NB4 (cell line): ENCODE measurements at regions not wholly inside any gene's neighbourhood (a gene's known extent, or its start where the extent isn't known, plus 50 kb on each side); places are given as distances from the start of the nearest gene placed in this dataset.

Experiments used
- DNase-seq: peaks from one replicate; pipeline ENCODE4 v3.0.0; 2010; ENCODE audit warnings: low read depth
- H3K4me3 ChIP-seq: one replicate; pipeline ENCODE4 v1.5.1; 2011; ENCODE audit warnings: mild to moderate bottlenecking, low read depth, low read length, moderate library complexity
- CTCF ChIP-seq: IDR thresholded peaks from one replicate; pipeline ENCODE4 v1.5.1; 2012; ENCODE audit warnings: low read depth, low read length
- MAX ChIP-seq: IDR thresholded peaks from 2 replicates; pipeline ENCODE4 v1.6.1; 2011; ENCODE audit warnings: low read depth, low read length
- MYC ChIP-seq: IDR thresholded peaks from 2 replicates; pipeline ENCODE4 v1.6.1; 2011; ENCODE audit warnings: low read depth, low read length
- POLR2A ChIP-seq: IDR thresholded peaks from 2 replicates; pipeline ENCODE4 v1.6.1; 2011; ENCODE audit warnings: mild to moderate bottlenecking; ENCODE audit not compliant: insufficient read length; ENCODE audit errors: extremely low read depth

GRCh38 chr9:14535161-14535955, 157.9 kb downstream of the ZDHHC21 start:
- no peak overlapping the region for H3K4me3 ChIP-seq
- no peak for TF ChIP-seq MYC
- TF ChIP-seq CTCF, result no peak
- TF ChIP-seq POLR2A, result no peak
- TF ChIP-seq MAX, result no peak
- DNase-seq, result no peak

GRCh38 chr9:14533867-14534640, 159.2 kb downstream of the ZDHHC21 start:
- H3K4me3 ChIP-seq, result no peak overlapping the region
- TF ChIP-seq MYC (no peak), CTCF (no peak), MAX (no peak), POLR2A (no peak)
- DNase-seq, result no peak

GRCh38 chr9:14532456-14533115, 160.6 kb downstream of the ZDHHC21 start:
- TF ChIP-seq MAX, result no peak
- TF ChIP-seq POLR2A, result no peak
- no peak for DNase-seq
- H3K4me3 ChIP-seq, result no peak overlapping the region

- DNase-seq, result no peak
- no peak overlapping the region for H3K4me3 ChIP-seq
- no peak for TF ChIP-seq MAX
These were observed 161.6 kb downstream of the ZDHHC21 start for GRCh38 chr9:14531341-14532269.

- H3K4me3 ChIP-seq, result no peak overlapping the region
- TF ChIP-seq CTCF (no peak), MYC (no peak), POLR2A (no peak), MAX (no peak)
- DNase-seq, result no peak
These were observed 162.4 kb downstream of the ZDHHC21 start for GRCh38 chr9:14530841-14531240.

GRCh38 chr9:14530366-14530765, 162.9 kb downstream of the ZDHHC21 start:
- TF ChIP-seq MAX, result no peak
- no peak overlapping the region for H3K4me3 ChIP-seq
- no peak for DNase-seq
